HG03575 (cell line): ENCODE measurements at regions not wholly inside any gene's neighbourhood (a gene's known extent, or its start where the extent isn't known, plus 50 kb on each side); places are given as distances from the start of the nearest gene placed in this dataset.

Experiments used
- ATAC-seq: cut with Tn5 transposase; IDR thresholded peaks from one replicate; pipeline ENCODE4 v1.9.1; 2021; ENCODE audit not compliant: unreplicated experiment, insufficient number of reproducible peaks, low FRiP score; ENCODE audit errors: extremely low read depth

- no peak for ATAC-seq
These were observed 369.0 kb downstream of the UQCRFS1 start for GRCh38 chr19:28843761-28844492.

- no peak for ATAC-seq
These were observed 371.4 kb downstream of the UQCRFS1 start for GRCh38 chr19:28841531-28841930.

DNA sequence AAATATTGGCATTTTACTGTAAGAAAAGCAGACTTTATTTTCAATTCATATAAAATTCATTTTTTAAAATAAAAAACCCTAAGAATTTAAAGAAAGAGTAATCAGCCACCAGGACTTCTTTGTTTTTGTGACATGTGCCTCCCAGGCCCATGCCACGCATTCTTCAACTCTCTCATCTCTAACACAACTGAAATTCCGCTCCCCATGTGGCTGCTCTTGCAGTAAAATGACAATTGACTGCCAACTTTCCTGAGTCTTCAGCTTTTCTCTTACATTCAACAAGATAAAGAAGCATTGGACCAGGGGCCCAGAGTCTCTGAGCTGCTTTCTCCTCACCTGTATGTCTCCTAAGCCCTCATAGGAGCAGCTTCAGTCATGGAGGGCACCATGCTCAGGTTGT, 372.1 kb downstream of the UQCRFS1 start:
- ATAC-seq = no peak

DNA sequence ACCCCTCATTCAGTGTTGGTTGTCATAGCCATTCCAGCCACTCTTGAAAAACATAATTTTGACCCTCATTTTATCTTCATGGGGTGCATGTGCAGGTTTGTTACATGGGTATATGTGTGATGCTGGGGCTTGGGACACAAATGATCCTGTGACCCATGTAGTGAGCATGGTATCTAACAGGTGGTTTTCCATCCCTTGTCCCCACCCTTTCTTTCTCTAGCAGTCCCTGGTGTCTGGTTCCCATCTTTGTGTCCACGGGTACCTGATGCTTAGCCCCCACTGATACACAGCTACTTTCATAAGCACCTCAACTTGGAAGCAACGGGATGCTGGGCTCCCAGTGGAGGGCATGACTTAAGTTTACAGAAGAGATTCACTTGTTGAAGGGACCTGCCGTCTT, 373.5 kb downstream of the UQCRFS1 start:
- ATAC-seq = no peak

DNA sequence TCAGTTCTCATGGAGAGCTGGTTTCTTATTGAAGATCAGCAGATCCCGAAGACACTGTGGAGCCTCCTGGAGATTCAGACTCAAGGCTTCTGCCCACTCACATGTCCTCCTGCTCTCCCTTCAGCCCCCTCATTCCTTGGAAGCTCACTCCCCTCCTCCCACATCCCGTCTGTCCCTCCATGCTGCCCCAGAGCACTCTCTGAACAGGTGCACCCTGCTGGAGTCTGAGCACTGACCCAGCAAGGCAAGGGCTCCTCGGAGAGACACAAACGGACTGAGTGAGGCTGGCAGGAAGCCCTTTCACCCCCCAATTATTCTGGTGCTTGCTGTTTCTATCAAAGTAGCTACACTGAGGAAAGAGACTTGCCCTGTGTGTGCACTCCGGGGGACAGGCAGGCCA, 374.0 kb downstream of the UQCRFS1 start:
- ATAC-seq = no peak

GRCh38 chr19:28836421-28836820, 376.5 kb downstream of the UQCRFS1 start:
- ATAC-seq = no peak

GRCh38 chr19:28834996-28835395, 378.0 kb downstream of the UQCRFS1 start:
- ATAC-seq = no peak

- no peak for ATAC-seq
These were observed 381.5 kb downstream of the UQCRFS1 start for GRCh38 chr19:28831462-28831861.

GRCh38 chr19:28829762-28830161, 383.2 kb downstream of the UQCRFS1 start:
- no peak for ATAC-seq

DNA sequence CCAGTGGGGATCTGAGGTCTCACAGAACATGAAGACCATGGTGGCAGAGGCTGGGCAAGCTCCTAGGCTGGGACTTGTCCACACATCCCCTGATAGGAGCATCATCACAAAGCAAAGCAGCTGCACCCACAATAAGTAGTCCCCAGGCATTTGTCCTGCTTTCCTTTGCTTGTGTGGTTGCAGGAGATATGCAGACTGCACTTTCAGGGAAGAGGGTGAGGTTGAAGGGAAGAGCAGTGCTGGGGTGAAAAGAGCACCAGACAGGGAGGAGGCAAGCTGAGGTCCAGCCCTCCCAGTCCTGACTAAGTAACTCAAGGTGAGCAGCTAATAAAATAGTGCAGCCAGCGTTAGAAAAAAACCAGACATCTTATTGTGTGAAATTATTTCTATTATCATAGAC, 383.6 kb downstream of the UQCRFS1 start:
- ATAC-seq = no peak

GRCh38 chr19:28828276-28828870, 384.6 kb downstream of the UQCRFS1 start:
- no peak for ATAC-seq

DNA sequence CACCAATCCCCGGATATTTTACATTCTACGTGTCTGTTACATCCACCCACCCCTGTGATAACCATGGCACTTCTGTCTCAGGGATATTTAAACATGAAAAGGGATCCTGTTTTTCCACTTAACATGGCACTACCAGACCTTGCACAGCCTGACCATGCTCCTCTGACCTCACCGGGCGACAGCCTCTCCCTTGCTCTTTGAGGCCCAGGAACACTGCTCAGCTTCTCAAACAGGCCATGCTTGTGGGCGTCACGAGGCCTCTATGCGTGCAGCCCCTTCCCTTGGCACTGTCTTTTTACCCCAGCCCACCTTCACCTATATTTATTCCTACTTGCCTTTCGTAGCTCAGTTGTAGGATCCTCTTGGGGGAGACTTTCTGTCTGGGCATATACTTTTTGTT, 385.6 kb downstream of the UQCRFS1 start:
- no peak for ATAC-seq

DNA sequence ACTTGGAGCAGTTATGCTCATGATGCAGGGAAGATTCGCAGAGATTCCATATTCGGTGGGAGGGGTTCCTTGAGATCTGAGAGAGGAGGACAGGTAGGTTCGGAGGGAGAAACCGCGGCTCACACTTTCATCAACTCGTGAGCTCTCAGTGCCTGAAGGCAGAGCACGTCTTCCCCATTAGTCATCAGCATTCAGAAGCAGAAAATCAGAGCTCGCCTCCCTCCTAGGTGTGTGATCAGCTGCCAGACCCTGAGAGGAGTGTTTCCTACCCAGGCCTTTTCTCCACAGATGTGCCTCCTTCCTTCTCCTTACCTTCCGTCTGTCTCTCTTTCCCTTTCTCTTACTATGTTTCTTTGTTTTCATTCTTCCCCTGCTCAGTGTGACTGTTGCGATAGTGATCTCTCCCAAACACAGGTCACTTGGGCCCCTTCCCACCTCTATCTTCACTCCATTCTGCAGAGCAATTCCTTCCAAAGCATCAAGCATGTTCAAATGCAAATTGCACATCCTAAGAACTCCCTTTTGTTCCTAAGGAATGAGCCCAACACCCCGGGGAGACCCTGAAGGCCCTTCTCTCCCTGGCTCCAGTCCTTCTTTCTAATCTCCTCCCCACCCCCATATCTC, 389.5 kb downstream of the UQCRFS1 start:
- ATAC-seq = no peak

GRCh38 chr19:28820289-28820688, 392.7 kb downstream of the UQCRFS1 start:
- no peak for ATAC-seq

GRCh38 chr19:28815257-28815656, 397.7 kb downstream of the UQCRFS1 start:
- ATAC-seq = no peak

DNA sequence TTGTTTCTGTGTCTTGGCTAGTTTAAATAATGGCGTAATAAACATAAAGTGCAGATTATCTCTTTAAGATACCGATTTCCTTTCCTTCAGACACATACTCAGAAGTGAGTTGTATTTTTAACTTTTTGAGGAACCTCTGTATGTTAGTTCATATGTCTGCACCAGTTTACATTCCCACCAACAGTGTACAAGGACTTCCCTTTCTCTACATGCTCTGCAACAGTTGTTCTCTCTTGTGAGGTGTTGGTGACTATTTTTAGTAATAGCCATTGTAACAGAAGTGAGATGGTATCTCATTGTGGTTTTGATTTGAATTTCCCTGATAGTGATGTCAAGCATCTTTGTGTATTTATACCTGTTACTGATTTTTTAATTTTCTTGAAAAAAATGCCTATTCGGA, 418.6 kb downstream of the UQCRFS1 start:
- no peak for ATAC-seq

- ATAC-seq = no peak
These were observed 419.4 kb downstream of the UQCRFS1 start for GRCh38 chr19:28793391-28794168.

- ATAC-seq = no peak
These were observed 427.0 kb downstream of the UQCRFS1 start for GRCh38 chr19:28785971-28786370.

DNA sequence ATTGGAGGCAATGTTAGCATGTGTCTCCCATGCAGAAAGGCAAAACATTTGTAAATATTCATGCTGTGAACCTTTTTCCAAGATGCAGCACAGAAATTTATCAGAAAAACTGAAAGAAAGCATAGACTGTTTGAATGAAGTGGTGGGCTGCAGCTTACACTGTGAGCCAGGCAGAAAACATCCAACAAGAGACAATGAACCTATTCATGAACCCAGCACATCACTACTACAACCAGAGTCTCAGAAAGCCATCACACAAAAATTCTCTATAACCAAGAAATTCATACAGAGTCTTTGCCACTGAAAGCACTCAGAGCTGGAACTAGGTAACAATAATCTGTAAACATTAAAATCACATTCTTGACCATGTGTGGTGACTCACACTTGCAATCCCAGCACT, 448.9 kb downstream of the UQCRFS1 start:
- no peak for ATAC-seq

- no peak for ATAC-seq
These were observed 466.5 kb downstream of the UQCRFS1 start for GRCh38 chr19:28746478-28746877.
